RPMI7951 (cell line): ENCODE measurements at regions not wholly inside any gene's neighbourhood (a gene's known extent, or its start where the extent isn't known, plus 50 kb on each side); places are given as distances from the start of the nearest gene placed in this dataset.
"Not testable (repeated sequence)": the region's sequence is repeated elsewhere in the genome, so short reads cannot be mapped to it uniquely, and the experiment has no call there.

Experiments used
- DNase-seq: peaks from one replicate; pipeline ENCODE4 v3.0.0-alpha.2; 2012; ENCODE audit warnings: low read depth

DNA sequence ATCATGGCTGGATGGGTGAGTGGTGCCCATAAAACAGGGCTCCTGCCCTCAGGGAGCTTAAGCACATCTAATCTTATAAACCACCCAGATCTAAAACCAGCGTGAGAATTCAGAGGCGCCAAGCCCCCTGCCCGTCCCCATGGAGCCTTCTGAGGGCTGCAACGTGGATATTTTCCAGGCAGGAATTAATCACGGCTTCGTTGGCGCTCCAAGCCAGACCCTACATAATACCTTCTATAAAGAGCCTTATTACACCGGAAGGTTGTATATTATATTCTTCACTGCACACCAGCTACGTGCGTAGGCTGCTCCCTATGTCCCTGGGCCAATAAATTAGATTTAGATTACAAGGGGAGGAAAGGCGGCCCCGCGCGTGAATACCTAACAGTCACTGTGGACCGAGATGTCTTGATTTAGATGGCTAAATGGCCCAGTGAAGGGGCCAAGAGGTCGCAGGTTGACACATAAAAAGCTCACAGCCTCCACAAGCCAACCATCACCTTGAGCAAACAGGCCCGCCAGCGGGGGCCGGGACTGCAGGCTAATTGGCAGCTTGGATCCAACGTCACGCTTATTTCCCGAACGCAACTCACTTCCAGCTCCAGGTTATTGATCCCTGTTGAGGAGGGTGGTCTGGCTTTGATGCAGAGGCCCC is 64.7 kb upstream of the APCDD1L start:
- DNase-seq, result no peak

DNA sequence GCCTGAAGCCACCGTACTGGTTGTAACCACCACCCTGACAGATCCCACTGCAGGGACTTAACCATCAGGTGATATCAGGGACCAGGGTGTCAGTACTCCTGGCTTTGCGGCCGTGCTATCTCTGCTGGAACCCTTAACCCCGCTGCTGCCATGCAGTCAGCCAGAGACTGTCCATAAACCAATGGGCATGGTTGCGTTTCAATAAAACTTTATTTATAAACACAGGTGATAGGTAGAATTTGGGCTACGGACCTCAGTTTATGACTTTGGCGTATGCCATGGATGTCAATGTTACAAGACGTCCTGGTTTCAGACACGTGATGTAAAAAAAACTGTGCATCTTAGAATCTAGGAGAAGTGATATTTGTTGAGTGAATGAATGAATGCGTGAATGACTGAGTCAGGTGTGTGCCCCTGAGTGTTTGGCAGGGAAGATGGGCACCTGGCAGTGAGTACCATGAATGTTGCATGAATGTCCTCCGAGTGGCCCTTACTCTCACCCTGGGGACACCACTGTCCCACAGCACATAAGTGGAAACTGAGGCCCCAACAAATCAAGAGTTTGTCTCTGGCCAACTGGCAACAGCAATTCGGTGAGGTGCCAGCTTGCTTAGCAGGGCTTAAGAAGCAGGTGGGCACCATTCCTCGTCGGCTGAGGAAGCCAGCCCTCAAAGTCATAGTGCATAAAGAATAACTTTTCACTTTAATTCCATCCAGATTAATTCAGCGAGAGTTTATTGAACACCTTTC is 64.0 kb upstream of the APCDD1L start:
- DNase-seq, result no peak

DNA sequence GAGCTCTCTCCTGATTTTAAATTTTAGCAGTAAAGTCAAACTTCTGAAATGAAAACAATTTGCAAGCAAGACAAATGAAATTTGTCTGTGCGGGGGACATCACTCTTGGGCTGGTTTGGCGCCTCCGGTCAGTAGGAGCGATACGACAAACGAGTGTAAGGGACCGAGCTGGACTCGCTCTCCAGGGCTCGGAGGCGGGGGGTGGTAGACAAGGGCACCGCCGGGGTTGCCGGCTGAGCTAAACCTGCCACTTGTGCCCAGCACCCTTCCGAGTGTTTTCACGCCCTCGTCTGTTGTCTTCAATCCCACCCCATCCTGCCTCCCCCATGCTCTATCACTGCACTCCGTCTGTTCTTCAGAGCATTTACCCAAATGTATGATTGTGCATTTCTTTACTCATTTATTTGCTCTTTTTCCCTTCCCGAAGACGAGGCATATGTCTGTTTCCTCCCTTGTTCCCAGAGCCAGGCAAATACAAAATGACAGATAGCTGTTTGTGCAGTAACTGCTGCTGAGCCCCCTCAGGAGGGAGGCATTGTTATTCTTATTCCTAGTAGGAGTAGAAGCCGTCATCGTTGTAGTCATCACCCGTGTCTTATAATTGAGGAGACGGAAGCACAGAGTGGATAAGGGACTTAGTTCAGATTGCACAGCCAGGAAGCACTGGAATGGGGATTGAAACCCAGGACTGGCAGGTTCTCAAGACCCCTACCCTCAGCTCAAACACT is 62.8 kb upstream of the APCDD1L start:
- DNase-seq, result no peak

DNA sequence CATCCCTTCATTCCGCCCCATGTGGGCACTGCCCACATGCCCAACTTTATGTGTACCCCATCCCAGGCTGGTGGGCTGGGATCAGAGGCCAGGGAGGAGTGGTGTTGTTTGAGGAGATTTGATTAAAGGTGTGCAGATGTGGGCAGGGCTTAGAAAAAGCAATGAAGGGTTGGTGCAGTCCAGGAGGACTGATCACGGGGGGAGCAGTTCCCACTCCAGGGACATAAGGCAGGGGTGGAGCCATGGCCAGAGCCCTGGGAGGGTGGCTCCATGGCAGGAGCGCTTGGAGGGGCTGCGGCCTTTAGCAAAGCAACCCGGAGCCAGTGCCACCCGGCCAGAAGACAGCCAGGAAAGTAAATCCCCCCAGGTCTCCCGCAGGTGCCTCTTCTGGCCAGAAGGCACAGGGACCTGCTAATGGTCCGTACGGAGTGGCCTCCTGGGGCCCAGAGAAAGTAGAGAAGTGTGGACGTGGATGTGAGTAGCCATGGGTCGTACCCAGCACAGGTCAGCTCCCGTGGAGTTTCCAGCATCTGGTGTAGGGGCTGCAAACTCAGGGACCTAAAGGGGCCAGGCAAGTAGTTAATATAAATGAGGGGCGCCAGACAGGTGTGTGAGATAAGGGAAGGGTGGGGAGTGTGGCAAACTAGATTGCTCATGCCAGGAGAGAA is 62.1 kb upstream of the APCDD1L start:
- no peak for DNase-seq

DNA sequence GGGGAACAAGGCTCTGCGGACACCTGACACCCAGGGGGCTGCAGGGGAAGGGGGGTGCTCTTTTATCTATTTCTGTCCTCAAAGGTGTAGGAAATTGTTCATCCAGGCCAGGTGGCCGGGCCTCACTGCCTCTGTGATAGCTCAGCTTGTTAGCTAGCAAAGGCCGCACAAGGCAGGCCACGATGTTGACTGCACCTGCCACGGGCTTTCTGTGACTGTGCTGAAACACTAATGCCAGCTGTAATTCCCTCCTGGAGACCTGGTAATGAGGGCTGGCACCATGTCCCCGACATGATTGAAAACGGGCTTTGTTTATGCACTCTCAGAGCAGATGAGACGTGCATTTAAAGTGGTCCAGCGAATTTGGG is 61.4 kb upstream of the APCDD1L start:
- no peak for DNase-seq

DNA sequence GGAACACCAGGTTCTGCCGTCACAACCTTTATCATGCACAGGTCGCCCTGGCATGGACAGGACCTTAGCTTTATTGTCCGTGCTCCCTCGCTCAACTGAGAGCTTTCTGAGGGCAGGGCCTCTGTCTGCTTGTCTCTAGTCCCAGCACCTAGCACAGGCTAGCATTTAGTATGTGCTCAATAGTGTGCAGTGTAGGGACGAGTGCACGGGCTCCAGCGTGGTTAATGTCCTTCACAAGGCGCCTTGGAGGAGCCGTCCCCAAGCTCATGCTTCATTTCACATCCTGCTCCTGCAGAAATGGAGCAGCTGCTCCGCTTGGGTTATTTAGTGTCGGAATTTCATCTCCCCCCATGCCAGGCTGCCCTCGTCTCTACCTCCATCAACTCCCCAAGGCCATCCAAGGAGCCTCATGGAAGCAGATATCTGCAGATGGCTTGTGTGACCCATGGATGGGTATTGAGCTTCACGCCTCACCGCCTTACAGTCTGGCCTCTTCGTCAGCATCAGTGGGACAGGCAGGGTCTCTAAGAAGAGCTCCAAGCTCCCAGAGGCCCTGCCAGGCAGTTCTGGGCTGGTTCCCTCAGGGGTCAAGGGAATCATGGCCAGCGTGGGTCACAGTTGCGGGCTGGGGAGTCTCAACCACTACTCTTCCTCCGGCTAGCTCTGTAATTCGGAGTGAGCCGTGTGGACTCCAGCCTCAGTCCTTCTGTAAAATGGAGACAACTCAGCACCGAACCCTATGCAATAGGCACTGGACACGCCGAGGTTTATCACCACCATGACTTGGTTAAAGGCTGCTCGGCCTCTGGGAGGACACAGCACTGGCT is 60.8 kb upstream of the APCDD1L start:
- DNase-seq, result no peak

DNA sequence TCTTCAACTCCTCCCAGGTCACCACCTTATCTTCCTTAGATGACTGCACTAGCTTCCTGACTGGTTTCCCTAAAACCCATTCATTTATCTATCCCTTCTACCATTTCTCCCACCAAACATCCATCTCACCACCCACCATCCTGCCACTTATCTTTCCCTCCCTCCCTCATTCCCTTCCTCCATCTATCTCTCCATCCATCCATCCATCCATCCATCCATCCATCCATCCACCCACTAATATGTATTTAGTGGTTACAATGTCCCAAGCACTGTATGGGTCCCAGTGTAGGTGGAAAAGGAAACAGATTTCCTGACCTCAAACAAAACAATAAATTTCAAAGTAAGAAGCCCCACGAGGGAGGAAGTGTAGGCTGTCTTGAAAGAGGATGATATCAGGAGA is 59.3 kb upstream of the APCDD1L start:
- DNase-seq, result no peak

DNA sequence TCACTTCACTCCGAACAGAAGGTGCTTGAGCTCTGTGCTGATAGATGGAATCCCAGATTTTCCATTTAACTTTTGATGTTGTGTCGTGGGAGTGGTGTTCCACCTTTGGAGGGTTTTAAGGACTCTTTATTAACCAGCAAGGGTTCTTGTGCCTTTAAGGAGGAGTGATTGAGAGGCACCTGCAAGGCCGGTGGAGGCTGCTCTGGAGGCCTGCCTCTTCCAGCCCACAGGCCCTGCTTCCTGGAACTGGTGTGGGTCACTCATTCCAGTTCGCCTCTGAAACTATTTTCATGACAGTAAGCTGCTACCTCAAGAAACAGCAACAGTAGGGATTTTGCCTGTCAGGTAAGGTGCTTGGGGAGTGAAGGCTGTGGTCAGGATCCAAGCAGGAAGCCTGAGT is 58.8 kb upstream of the APCDD1L start:
- no peak for DNase-seq

DNA sequence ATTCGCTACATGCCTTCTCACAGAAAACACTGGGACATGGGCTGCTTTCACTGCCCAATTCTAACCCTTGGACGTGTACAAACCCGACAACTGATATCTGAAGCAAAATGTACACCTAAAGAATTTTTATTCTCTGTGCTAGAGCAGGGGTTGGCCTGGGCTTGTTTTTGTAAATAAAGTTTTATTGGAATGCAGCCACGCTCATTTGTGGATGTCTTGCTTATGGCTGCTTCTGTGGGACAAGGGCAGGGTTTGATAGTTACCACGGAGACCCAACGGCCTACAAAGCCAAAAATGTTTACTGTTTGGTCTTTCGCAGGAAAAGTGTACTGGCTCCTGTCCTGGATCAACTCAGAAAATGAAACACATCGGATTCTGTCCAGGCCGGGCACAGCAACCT is 58.1 kb upstream of the APCDD1L start:
- DNase-seq, result no peak

DNA sequence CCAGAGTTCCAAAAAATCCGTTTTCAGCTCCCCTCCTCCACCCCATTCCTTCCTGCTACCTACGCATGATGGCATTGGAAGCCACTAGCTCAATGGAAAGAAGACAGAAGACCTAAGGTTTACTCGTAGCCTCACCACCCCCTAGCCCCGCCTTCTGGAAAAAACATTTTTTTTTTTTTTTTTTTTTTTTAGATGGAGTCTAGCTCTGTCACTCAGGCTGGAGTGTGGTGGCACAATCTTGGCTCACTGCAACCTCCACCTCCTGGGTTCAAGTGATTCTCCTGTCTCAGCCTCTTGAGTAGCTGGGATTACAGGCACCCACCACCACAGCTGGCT is 57.2 kb upstream of the APCDD1L start:
- not testable (repeated sequence) for DNase-seq

DNA sequence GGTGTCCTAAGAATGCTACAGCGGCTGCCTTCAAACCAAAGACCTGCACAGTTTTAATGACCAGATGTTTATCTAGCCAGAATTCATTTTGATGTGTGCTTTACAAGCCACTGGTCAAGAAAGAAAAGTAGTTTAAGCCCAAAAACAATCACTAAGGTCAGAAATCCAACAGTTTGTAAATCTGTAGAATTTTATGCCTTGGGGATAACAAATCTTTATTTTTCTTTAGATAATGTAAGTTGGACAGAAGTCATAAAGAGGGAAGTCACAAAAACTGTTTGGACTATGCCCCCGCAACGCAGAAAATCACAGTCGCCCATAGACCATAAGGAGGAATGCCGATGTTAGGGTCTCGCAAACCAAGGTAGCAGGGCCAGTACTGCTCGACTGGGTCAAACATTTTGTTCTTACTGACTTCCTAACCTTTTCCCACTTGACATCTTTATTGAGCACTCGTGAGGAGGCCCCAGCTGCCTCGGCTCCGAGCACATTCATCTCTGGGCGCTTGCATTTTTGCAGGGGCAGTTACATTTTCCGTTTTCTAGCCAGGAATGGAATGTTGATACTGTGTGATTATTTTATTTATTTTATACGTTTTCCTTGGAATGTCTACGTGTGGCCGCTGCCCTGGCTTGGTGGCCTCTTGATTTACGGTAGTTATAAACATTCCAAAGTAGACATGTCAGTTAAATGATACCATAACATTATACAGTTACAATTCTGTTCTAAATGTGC is 56.7 kb upstream of the APCDD1L start:
- DNase-seq, result no peak

DNA sequence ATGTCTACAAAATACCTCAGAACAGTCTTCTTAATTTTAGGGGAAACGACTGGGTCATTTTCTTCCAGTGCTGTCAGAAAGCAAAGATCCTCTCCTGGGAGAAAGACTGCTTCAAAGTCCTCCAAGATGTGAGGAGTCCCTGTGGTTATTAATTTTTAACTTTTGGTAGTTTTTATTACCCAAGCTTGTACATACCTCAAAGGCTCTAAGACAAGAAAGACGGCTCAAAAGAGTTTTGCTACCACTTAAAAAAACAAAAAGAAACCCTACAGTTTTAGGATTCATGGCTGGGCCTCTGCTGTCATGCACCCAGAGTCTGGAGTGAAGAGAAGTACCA is 56.1 kb upstream of the APCDD1L start:
- DNase-seq, result no peak

DNA sequence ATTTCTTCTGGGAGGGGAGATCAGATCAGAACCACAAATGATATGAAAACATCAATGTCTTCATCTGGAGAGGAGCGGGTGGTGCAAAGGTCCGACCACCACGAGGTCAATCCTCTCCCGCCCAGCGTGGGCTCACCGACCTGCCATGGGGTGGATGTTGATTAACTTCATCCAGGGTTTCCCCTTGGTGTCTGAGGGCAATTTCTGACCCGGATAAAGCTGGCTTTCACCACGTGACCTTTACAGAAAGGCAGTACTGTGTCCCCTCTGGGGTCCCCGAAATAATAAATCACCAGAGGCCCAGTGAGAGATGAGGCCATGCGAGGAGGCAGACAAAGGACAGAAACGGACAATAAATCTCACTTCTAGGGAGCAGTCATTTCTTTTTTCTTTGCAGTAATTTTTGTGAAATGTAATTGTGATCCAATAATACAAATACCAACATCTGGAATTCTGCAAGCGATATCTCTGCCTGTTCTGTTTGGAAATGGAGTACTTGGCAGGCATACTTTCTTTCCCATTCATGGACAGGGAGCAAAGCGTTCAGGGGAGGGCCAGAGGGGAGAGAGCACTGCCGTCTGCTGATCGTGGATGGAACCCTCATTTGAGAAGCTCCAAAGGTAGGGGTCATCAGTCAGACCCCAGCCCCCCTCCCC is 55.1 kb upstream of the APCDD1L start:
- no peak for DNase-seq

DNA sequence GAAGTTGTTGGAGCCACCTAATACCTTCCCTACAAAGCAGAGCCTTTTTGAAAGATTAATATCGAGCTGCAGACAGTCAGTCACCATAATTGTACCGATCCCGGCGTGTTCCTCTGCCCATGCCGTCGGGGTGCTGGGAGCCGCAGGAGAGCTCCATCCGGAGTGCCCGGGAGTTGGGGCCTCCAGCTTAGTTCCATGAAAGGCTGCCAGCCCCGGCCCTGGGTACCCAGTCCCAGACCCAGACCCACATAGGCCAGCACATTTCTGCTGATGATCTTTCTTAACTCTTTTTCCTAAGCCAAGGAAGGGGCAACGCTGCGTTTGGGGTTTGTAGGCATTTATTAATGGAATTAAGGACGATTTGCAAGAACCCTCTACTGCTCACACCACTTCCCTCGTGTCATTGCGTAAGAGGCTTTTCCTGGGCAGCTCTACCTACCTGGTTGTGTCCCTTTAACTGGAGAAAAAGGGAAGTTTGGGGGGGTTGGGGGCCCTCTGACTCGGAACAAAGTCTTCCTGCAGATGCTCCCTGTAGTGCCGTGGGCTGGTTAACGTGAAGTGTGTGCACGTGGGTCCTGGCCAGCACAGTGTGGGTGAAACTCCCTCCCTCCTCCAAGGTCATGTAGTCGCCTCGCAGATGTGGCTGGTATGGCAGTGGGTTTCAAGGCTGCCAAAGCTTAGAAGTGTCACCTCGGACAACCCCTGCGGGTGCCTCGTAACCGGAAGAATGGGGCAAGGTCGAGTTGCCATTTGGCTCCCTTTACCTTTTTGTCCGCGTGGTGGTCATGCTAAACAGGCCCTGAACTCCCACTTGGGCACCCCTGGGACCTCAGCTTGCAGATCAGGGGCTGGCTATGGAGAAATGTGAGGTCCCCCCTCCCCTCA is 54.3 kb upstream of the APCDD1L start:
- no peak for DNase-seq

DNA sequence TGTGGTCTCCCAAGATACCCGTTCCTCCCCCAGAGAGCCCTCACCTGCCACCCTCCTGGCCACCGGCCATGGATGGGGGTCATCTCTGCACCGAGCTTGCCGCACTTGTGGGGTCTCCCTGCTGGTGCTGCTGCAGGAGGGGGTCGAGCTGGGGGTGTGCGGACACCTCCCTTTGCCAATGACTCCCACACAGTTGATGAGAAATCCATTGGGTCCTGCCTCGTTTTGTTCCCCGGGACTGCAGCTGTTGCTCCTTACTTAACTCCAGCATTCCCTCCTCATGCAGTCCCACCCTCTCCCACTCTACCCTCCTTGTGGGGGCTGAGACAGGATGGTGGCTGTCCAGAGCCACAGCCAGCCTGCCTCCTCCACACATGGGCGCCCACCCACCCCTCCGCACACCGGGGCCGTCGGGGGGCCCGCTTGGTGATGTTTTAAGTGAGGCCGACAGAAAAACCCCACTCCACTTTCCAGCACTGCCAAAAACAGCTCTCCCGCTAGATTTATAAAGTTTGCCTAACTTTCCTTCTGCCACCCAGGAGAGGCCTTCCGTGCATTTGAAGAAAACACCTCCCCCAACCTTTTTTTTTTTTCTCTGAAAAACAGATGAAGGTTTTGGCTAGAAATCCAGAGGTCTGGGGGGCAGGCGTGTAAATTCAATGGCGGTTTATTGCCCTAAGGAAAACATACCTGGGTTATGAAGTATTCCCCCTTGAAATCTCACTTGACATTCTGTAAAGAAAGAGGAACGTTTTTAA is 53.5 kb upstream of the APCDD1L start:
- no peak for DNase-seq

DNA sequence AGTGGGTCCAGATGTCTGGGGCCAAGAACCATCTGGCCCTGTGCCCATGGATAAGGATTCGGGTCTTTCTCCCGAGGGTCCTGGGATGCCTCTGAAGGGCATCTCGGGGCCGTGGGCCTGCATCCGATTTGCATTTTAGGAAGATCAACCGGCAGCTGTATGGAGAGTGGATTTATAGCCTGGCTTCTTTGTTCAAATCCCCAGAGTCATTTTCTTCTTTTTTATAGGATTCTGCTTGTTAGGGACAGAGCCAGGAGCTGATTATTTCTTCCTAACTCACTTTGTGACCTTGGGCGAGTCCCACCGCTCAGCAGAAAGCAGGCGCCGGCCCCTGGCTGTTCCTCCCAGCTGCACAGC is 52.9 kb upstream of the APCDD1L start:
- DNase-seq, result no peak

DNA sequence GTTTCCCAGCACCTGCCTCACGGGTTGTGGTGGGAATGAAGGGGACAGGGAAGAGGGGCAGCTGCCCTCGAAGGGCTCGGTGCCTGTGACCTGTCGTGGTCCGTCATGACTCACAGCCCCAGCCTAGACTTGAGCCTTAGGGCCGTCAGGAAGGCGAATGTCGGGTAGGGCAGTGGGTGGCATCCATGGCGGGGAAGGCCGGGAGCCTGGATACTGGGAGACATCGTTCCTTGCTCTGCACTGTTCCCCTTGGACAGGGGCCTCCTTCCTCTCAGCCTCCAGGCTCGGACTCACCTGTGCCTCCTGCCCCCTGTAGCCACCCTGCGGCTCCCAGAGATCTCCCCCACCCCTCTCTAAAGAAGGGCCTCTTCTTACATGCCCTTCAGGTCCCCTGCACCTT is 52.2 kb upstream of the APCDD1L start:
- no peak for DNase-seq

DNA sequence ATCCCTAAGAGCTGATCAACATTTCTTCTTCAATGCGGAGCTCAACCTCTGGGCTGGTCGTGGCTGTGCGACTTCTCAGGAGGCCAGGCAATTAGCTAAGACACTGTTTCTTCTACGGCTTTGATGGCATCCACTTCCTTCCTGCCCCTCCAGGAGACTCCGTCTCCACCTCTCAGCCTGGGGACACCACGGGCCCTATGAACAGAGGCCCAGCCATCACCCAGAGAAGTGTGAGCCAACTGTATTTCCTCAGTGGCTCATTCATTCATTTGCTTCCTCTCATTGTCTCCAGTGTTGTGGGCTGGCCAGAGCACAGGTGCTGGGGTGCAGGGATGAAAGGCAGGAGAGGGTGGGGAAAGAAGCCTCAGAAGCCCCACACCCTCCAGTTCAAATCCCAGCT is 51.8 kb upstream of the APCDD1L start:
- DNase-seq, result no peak
